ENCODE measurements at regions not wholly inside any gene's neighbourhood (a gene's known extent, or its start where the extent isn't known, plus 50 kb on each side); places are given as distances from the start of the nearest gene placed in this dataset.

DNA sequence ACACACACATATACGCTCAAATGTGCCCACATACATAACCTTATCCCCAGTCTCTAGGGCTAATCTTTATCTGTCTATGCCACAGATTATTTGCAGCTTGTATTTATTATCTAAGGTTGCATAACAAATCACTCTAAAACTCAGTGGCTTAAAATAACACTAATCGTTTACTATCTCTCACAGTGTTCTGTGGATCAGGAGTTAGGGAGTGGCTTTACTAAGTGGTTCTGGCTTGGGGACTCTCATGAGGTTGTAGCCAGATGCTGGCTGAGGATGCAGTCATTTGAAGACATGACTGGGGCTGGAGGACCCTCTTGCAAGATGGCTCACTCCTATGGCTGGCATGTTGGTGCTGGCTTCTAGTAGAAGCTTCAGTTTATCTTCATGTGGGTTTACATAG, 68.5 kb upstream of the LNX1 start (continued):
- TF ChIP-seq, protein P1, sequence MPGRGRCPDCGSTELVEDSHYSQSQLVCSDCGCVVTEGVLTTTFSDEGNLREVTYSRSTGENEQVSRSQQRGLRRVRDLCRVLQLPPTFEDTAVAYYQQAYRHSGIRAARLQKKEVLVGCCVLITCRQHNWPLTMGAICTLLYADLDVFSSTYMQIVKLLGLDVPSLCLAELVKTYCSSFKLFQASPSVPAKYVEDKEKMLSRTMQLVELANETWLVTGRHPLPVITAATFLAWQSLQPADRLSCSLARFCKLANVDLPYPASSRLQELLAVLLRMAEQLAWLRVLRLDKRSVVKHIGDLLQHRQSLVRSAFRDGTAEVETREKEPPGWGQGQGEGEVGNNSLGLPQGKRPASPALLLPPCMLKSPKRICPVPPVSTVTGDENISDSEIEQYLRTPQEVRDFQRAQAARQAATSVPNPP (CRISPR knock-in tag; IDR thresholded peaks at IDR 0.05) = no peak
- TF ChIP-seq ZNF225 (CRISPR knock-in tag; IDR thresholded peaks at IDR 0.05) = no peak
- TF ChIP-seq ZNF589 (CRISPR knock-in tag; conservative IDR thresholded peaks at IDR 0.05) = no peak
- TF ChIP-seq ZNF776 (CRISPR knock-in tag; IDR thresholded peaks at IDR 0.05) = no peak
- no peak for TF ChIP-seq TBX2 (CRISPR knock-in tag; IDR thresholded peaks at IDR 0.05; ENCODE audit: borderline replicate concordance)

DNA sequence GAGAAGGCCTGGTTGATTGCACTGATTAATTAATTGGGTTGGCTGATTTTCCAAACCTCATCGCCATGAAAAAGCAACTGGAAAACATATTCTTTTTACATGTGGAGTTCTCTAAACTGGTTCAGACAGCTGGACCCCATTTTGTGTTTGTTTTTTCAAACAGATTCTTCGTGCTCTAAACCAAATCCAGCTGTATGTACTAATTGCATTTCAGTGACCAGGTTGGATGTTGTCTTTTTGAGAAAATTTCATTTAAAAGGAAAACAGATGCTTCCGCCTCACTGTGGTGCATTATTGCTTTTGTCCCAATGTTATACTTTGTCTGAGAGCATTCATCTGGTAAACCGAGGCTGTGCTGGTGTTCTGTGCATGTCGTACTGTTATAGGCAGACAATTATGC, 67.8 kb upstream of the LNX1 start:
- DNase-seq (ENCODE audit: low spot score) = no peak
- no peaks in the 10 kb centered on the region for H3K36me3 ChIP-seq (replicated peaks in 1 of 2; ENCODE audit: control insufficient read depth in 1 of 2, insufficient read depth in 2 of 2, low read length in 2 of 2)
- H3K9me3 ChIP-seq (ENCODE audit: low read length) = no peaks in the 10 kb centered on the region
- ATAC-seq = no peak
- no peak overlapping the region for H3K4me3 ChIP-seq (replicated peaks in 1 of 3; ENCODE audit: insufficient read depth in 1 of 3, low read depth in 2 of 3, low read length in 3 of 3)
- H3K9ac ChIP-seq (ENCODE audit: insufficient read depth, low read depth, low read length) = no peak overlapping the region
- 4% methylated on average over 5 of the region's 5 CpGs for WGBS (ENCODE audit: low lambda C conversion rate)
- H4K20me1 ChIP-seq (ENCODE audit: insufficient read depth, low read length) = no peaks in the 10 kb centered on the region
- POLR2A ChIA-PET = no interaction called here
- no TSS peak for BruUV-seq (replicated peaks)
- in situ Hi-C loops (cut with HindIII; ENCODE audit: extremely low pct_ligation_motif_present, low pct_unique_long_range_greater_than_20kb) = no loop called here
- intact Hi-C loops (cut with micrococcal nuclease; ENCODE audit: unreplicated experiment) = no loop called here
- no peak overlapping the region for H2AFZ ChIP-seq (ENCODE audit: low read length)
- no peaks in the 10 kb centered on the region for H3K4me1 ChIP-seq (ENCODE audit: insufficient read depth, low read length)
- FAIRE-seq = no peak
- TF ChIP-seq BORCS8-MEF2B (CRISPR knock-in tag; IDR thresholded peaks at IDR 0.05) (no peak), HOXA7 (CRISPR knock-in tag; IDR thresholded peaks at IDR 0.05) (no peak), ATAD3A (CRISPR knock-in tag; IDR thresholded peaks at IDR 0.05) (no peak), IKZF1 (IDR thresholded peaks at IDR 0.05) (no peak), HNRNPK (IDR thresholded peaks at IDR 0.05; ENCODE audit: low read depth, low read length, poor library complexity, severe bottlenecking) (no peak), ZNF776 (CRISPR knock-in tag; IDR thresholded peaks at IDR 0.05) (no peak), KDM5A (IDR thresholded peaks at IDR 0.05; ENCODE audit: borderline replicate concordance, low read length) (no peak), MIER2 (CRISPR knock-in tag; IDR thresholded peaks at IDR 0.05) (no peak), ZNF577 (CRISPR knock-in tag; IDR thresholded peaks at IDR 0.05; ENCODE audit: borderline replicate concordance, low read depth) (no peak), TSC22D2 (CRISPR knock-in tag; IDR thresholded peaks at IDR 0.05; ENCODE audit: borderline replicate concordance) (no peak), GTF2F1 (IDR thresholded peaks at IDR 0.05; ENCODE audit: low read length) (no peak), REL (CRISPR knock-in tag; conservative IDR thresholded peaks at IDR 0.05) (no peak), RAD51 (IDR thresholded peaks at IDR 0.05; ENCODE audit: borderline replicate concordance) (no peak), ZKSCAN5 (CRISPR knock-in tag; IDR thresholded peaks at IDR 0.05) (no peak), ARNT (IDR thresholded peaks at IDR 0.05) (no peak), THAP11 (CRISPR knock-in tag; IDR thresholded peaks at IDR 0.05) (no peak)
- TF ChIP-seq, protein P2, sequence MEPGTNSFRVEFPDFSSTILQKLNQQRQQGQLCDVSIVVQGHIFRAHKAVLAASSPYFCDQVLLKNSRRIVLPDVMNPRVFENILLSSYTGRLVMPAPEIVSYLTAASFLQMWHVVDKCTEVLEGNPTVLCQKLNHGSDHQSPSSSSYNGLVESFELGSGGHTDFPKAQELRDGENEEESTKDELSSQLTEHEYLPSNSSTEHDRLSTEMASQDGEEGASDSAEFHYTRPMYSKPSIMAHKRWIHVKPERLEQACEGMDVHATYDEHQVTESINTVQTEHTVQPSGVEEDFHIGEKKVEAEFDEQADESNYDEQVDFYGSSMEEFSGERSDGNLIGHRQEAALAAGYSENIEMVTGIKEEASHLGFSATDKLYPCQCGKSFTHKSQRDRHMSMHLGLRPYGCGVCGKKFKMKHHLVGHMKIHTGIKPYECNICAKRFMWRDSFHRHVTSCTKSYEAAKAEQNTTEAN (CRISPR knock-in tag; conservative IDR thresholded peaks at IDR 0.05) = no peak
- TF ChIP-seq, protein P3, sequence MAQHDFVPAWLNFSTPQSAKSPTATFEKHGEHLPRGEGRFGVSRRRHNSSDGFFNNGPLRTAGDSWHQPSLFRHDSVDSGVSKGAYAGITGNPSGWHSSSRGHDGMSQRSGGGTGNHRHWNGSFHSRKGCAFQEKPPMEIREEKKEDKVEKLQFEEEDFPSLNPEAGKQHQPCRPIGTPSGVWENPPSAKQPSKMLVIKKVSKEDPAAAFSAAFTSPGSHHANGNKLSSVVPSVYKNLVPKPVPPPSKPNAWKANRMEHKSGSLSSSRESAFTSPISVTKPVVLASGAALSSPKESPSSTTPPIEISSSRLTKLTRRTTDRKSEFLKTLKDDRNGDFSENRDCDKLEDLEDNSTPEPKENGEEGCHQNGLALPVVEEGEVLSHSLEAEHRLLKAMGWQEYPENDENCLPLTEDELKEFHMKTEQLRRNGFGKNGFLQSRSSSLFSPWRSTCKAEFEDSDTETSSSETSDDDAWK (CRISPR knock-in tag; IDR thresholded peaks at IDR 0.05) = no peak
- CTCF ChIA-PET (ENCODE audit: low intra/inter-chr PET ratio, low total read pairs) = no interaction called here
- no peak overlapping the region for H3K4me2 ChIP-seq (ENCODE audit: low read depth, low read length)
- H3K27me3 ChIP-seq (ENCODE audit: control insufficient read depth in 1 of 2, insufficient read depth in 2 of 2, low read length in 2 of 2) = no peaks in the 10 kb centered on the region
- H3K79me2 ChIP-seq (ENCODE audit: insufficient read depth, low read length) = no peaks in the 10 kb centered on the region
- H3K27ac ChIP-seq (ENCODE audit: extremely low read length, insufficient read depth, low read length) = no peak overlapping the region
